ENCODE measurements at regions not wholly inside any gene's neighbourhood (a gene's known extent, or its start where the extent isn't known, plus 50 kb on each side); places are given as distances from the start of the nearest gene placed in this dataset.

GRCh38 chrX:141969706-141970105 lies 66.0 kb downstream of the MAGEC1 start:
- TF ChIP-seq CTCF (conservative IDR thresholded peaks at IDR 0.05; ENCODE audit: low read length) (no peak), EZH2phosphoT487 (IDR thresholded peaks at IDR 0.05; ENCODE audit: borderline replicate concordance, low read depth, low read length) (no peak)
